ENCODE measurements at regions not wholly inside any gene's neighbourhood (a gene's known extent, or its start where the extent isn't known, plus 50 kb on each side); places are given as distances from the start of the nearest gene placed in this dataset.

- no peak overlapping the region for H3K4me3 ChIP-seq (ENCODE audit: low read depth, low read length)
- CTCF ChIA-PET = no interaction called here
- POLR2A ChIA-PET = no interaction called here
- TF ChIP-seq CTCF (IDR thresholded peaks at IDR 0.05; ENCODE audit: insufficient read depth, low read length, missing control alignments) = no peak
- peak; percentile 19 for DNase-seq (ENCODE audit: low read depth, low spot score)
These were observed 1030.9 kb downstream of the NAALADL2 start for GRCh38 chr3:175890066-175890465.

- POLR2A ChIA-PET = no interaction called here
- H3K4me3 ChIP-seq (ENCODE audit: low read depth, low read length) = no peak overlapping the region
- TF ChIP-seq CTCF (IDR thresholded peaks at IDR 0.05; ENCODE audit: insufficient read depth, low read length, missing control alignments) = no peak
- CTCF ChIA-PET = no interaction called here
- DNase-seq (ENCODE audit: low read depth, low spot score) = no peak
These were observed 1026.2 kb downstream of the NAALADL2 start for GRCh38 chr3:175885231-175885766.

- no peak for DNase-seq (ENCODE audit: low read depth, low spot score)
- ChIA-PET CTCF (no interaction called here), POLR2A (no interaction called here)
- no peak overlapping the region for H3K4me3 ChIP-seq (ENCODE audit: low read depth, low read length)
- no peak for TF ChIP-seq CTCF (IDR thresholded peaks at IDR 0.05; ENCODE audit: insufficient read depth, low read length, missing control alignments)
These were observed 1020.3 kb downstream of the NAALADL2 start for GRCh38 chr3:175879417-175879816.

GRCh38 chr3:175869404-175869803 lies 1010.3 kb downstream of the NAALADL2 start:
- ChIA-PET POLR2A (no interaction called here), CTCF (no interaction called here)
- TF ChIP-seq CTCF (IDR thresholded peaks at IDR 0.05; ENCODE audit: insufficient read depth, low read length, missing control alignments) = no peak
- H3K4me3 ChIP-seq (ENCODE audit: low read depth, low read length) = no peak overlapping the region
- DNase-seq (ENCODE audit: low read depth, low spot score) = no peak

- CTCF ChIA-PET = no interaction called here
- no peak for TF ChIP-seq CTCF (IDR thresholded peaks at IDR 0.05; ENCODE audit: insufficient read depth, low read length, missing control alignments)
- DNase-seq (ENCODE audit: low read depth, low spot score) = no peak
- no peak overlapping the region for H3K4me3 ChIP-seq (ENCODE audit: low read depth, low read length)
- POLR2A ChIA-PET = no interaction called here
These were observed 1009.5 kb downstream of the NAALADL2 start for GRCh38 chr3:175868626-175869025.

- POLR2A ChIA-PET = no interaction called here
- H3K4me3 ChIP-seq (ENCODE audit: low read depth, low read length) = no peak overlapping the region
- CTCF ChIA-PET = no interaction called here
- DNase-seq (ENCODE audit: low read depth, low spot score) = no peak
- TF ChIP-seq CTCF (IDR thresholded peaks at IDR 0.05; ENCODE audit: insufficient read depth, low read length, missing control alignments) = no peak
These were observed 1006.6 kb downstream of the NAALADL2 start for GRCh38 chr3:175865724-175866123.

All from AG04449 (cell line).